BE2C (cell line): ENCODE measurements at regions not wholly inside any gene's neighbourhood (a gene's known extent, or its start where the extent isn't known, plus 50 kb on each side); places are given as distances from the start of the nearest gene placed in this dataset.

Experiments
- DNase-seq: peaks from one replicate; pipeline ENCODE4 v3.0.0-alpha.2; 2020
- H3K27me3 ChIP-seq: fragments of 250-450 bp; sonication (Bioruptor Pico); 2 replicates; pipeline ENCODE4 v1.5.1; 2020; ENCODE audit warnings: mild to moderate bottlenecking
- H3K36me3 ChIP-seq: fragments of 250-450 bp; sonication (Bioruptor Pico); 2 replicates; pipeline ENCODE4 v1.5.1; 2020; ENCODE audit warnings: mild to moderate bottlenecking
- H3K4me1 ChIP-seq: fragments of 250-450 bp; sonication (Bioruptor Pico); 2 replicates; pipeline ENCODE4 v1.5.1; 2020
- H3K4me3 ChIP-seq: 2 replicates; pipeline ENCODE4 v1.5.1; 2011; ENCODE audit warnings: low read depth, low read length
- H3K9me3 ChIP-seq: fragments of 250-450 bp; sonication (Bioruptor Pico); 2 replicates; pipeline ENCODE4 v1.5.1; 2020
- TF ChIP-seq, protein P1 (sequence below): IDR thresholded peaks from 2 replicates; pipeline ENCODE4 v1.5.1; 2012; ENCODE audit warnings: mild to moderate bottlenecking, low read depth, low read length

DNA sequence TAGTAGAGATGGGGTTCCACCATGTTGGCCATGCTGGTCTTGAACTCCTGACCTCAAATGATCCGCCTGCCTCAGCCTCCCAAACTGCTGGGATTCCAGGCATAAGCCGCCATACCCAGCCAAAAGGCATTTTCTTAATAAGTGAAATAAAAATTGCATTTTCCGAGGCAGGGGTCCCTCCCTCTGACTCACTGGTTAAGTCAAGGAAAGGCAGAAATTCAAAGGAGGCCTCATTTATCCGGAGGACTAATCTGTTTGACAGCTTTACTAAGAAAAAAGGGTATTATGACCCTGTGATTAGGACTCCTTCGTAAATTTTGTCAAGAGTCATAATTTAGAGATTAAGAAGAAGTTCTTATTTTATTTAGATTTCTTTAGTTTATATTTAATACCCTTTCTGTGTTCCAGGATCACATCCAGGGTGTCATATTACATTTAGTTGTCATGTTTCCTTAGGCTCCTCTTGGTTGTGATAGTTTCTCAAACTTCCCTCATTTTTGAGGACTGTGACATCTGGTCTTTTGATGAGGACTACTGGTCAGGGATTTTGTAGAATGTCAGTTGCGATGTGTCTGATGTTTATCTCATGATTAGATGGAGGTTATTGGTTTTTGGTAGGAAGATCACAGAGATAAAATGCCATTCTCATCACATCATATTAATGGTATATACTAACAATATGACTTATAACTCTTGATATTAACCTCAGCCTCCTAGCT is 753.7 kb upstream of the AMOT start:
- no peaks in the 10 kb centered on the region for H3K27me3 ChIP-seq
- H3K4me3 ChIP-seq = no peak overlapping the region

DNA sequence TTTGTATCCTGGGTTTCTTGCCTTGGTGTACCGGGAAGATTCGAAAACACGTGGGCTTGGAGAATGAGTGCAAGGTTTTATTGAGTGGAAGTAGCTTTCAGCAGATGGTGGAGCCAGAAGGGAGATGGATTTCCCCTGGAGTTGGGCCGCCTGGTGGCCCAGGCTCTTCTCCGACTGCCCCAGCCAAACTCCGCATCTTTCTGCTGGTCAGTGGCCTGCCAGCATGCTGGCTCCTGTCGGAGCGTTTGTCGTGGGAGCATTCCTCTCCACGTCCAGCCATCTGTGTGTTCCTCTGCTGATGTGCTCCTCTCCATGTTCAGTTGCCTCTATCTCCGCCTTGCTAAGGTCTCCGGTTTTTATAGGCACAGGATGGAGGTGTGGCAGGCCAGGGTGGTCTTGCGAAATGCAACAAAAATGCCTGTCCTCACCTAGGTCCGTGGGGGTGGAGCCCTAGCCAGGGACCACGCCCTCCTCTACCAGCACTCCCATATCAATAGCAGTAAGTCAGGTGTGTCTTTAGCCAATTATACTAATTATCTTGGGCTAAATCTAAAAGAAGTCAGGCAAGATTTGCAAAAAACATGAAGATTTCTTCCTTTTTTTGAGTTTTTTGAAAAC is 745.8 kb upstream of the AMOT start:
- TF ChIP-seq, protein P1, sequence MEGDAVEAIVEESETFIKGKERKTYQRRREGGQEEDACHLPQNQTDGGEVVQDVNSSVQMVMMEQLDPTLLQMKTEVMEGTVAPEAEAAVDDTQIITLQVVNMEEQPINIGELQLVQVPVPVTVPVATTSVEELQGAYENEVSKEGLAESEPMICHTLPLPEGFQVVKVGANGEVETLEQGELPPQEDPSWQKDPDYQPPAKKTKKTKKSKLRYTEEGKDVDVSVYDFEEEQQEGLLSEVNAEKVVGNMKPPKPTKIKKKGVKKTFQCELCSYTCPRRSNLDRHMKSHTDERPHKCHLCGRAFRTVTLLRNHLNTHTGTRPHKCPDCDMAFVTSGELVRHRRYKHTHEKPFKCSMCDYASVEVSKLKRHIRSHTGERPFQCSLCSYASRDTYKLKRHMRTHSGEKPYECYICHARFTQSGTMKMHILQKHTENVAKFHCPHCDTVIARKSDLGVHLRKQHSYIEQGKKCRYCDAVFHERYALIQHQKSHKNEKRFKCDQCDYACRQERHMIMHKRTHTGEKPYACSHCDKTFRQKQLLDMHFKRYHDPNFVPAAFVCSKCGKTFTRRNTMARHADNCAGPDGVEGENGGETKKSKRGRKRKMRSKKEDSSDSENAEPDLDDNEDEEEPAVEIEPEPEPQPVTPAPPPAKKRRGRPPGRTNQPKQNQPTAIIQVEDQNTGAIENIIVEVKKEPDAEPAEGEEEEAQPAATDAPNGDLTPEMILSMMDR = no peak
- Histone ChIP-seq H3K4me3 (no peak overlapping the region), H3K4me1 (no peaks in the 10 kb centered on the region), H3K27me3 (no peaks in the 10 kb centered on the region), H3K9me3 (no peaks in the 10 kb centered on the region), H3K36me3 (no peaks in the 10 kb centered on the region)
- DNase-seq = no peak

More for the DNA sequence above, 753.7 kb upstream of the AMOT start:
- DNase-seq = no peak
- Histone ChIP-seq H3K4me1 (no peaks in the 10 kb centered on the region), H3K36me3 (no peaks in the 10 kb centered on the region), H3K9me3 (no peaks in the 10 kb centered on the region)
- TF ChIP-seq, protein P1 = no peak

- H3K36me3 ChIP-seq = no peaks in the 10 kb centered on the region
- no peak overlapping the region for H3K4me3 ChIP-seq
- H3K9me3 ChIP-seq = no peaks in the 10 kb centered on the region
- DNase-seq = no peak
- TF ChIP-seq, protein P1 = no peak
- no peaks in the 10 kb centered on the region for H3K27me3 ChIP-seq
- no peaks in the 10 kb centered on the region for H3K4me1 ChIP-seq
These were observed 739.9 kb upstream of the AMOT start for GRCh38 chrX:113580486-113580885.

GRCh38 chrX:113558576-113558975 is 717.9 kb upstream of the AMOT start:
- H3K9me3 ChIP-seq = no peaks in the 10 kb centered on the region
- DNase-seq = no peak
- H3K36me3 ChIP-seq = no peaks in the 10 kb centered on the region
- H3K27me3 ChIP-seq = no peaks in the 10 kb centered on the region
- H3K4me3 ChIP-seq = no peak overlapping the region
- 0 out of 2 replicates have a peak, but pooled peaks cover 5% of the 10 kb centered on the region for H3K4me1 ChIP-seq
- TF ChIP-seq, protein P1 = no peak

- Histone ChIP-seq H3K4me3 (no peak overlapping the region), H3K27me3 (no peaks in the 10 kb centered on the region), H3K36me3 (no peaks in the 10 kb centered on the region), H3K9me3 (no peaks in the 10 kb centered on the region), H3K4me1 (no peaks in the 10 kb centered on the region)
- DNase-seq = no peak
- TF ChIP-seq, protein P1 = no peak
These were observed 711.3 kb upstream of the AMOT start for GRCh38 chrX:113551919-113552318.
